ENCODE measurements at regions not wholly inside any gene's neighbourhood (a gene's known extent, or its start where the extent isn't known, plus 50 kb on each side); places are given as distances from the start of the nearest gene placed in this dataset.

GRCh38 chr22:42217752-42218280 lies 52.6 kb downstream of the TCF20 start:
- no peak for TF ChIP-seq CTCF (IDR thresholded peaks at IDR 0.05; ENCODE audit: partially characterized antibody, unreplicated experiment)
- H3K27me3 Mint-ChIP-seq (ENCODE audit: unreplicated experiment), result peaks cover 8% of the 10 kb centered on the region
- peaks cover 3% of the 10 kb centered on the region for H3K36me3 Mint-ChIP-seq (ENCODE audit: unreplicated experiment)
- no peak for DNase-seq
- no peak overlapping the region for H3K27ac Mint-ChIP-seq (ENCODE audit: unreplicated experiment)
- peaks cover 4% of the 10 kb centered on the region for H3K9me3 Mint-ChIP-seq (ENCODE audit: unreplicated experiment)
- peaks cover 34% of the 10 kb centered on the region for H3K4me1 Mint-ChIP-seq (ENCODE audit: low read depth, unreplicated experiment)
- no peak overlapping the region for H3K4me3 Mint-ChIP-seq (ENCODE audit: unreplicated experiment)

- peaks cover 33% of the 10 kb centered on the region for H3K4me1 Mint-ChIP-seq (ENCODE audit: low read depth, unreplicated experiment)
- H3K4me3 Mint-ChIP-seq (ENCODE audit: unreplicated experiment), result no peak overlapping the region
- H3K27ac Mint-ChIP-seq (ENCODE audit: unreplicated experiment), result no peak overlapping the region
- TF ChIP-seq CTCF (IDR thresholded peaks at IDR 0.05; ENCODE audit: partially characterized antibody, unreplicated experiment), result no peak
- H3K36me3 Mint-ChIP-seq (ENCODE audit: unreplicated experiment), result peaks cover 3% of the 10 kb centered on the region
- H3K9me3 Mint-ChIP-seq (ENCODE audit: unreplicated experiment), result peaks cover 4% of the 10 kb centered on the region
- H3K27me3 Mint-ChIP-seq (ENCODE audit: unreplicated experiment), result peaks cover 8% of the 10 kb centered on the region
- DNase-seq, result no peak
Observed at GRCh38 chr22:42217019-42217751, 53.3 kb downstream of the TCF20 start.

- peaks cover 10% of the 10 kb centered on the region for H3K36me3 Mint-ChIP-seq (ENCODE audit: unreplicated experiment)
- peak; percentile 62 for DNase-seq
- peak overlapping the region; percentile 99 for H3K27ac Mint-ChIP-seq (ENCODE audit: unreplicated experiment)
- no peak for TF ChIP-seq CTCF (IDR thresholded peaks at IDR 0.05; ENCODE audit: partially characterized antibody, unreplicated experiment)
- H3K4me3 Mint-ChIP-seq (ENCODE audit: unreplicated experiment), result peak overlapping the region; percentile 35
- peaks cover 2% of the 10 kb centered on the region for H3K9me3 Mint-ChIP-seq (ENCODE audit: unreplicated experiment)
- peaks cover 29% of the 10 kb centered on the region for H3K4me1 Mint-ChIP-seq (ENCODE audit: low read depth, unreplicated experiment)
- peaks cover 12% of the 10 kb centered on the region for H3K27me3 Mint-ChIP-seq (ENCODE audit: unreplicated experiment)
Observed at GRCh38 chr22:42214633-42215415, 55.6 kb downstream of the TCF20 start.

- no peaks in the 10 kb centered on the region for H3K9me3 Mint-ChIP-seq (ENCODE audit: unreplicated experiment)
- peaks cover 10% of the 10 kb centered on the region for H3K36me3 Mint-ChIP-seq (ENCODE audit: unreplicated experiment)
Observed at GRCh38 chr22:42208362-42208761, 62.1 kb downstream of the TCF20 start.

More at GRCh38 chr22:42208362-42208761, 62.1 kb downstream of the TCF20 start:
- Mint-ChIP-seq H3K4me3 (ENCODE audit: unreplicated experiment) (no peak overlapping the region), H3K27ac (ENCODE audit: unreplicated experiment) (no peak overlapping the region), H3K4me1 (ENCODE audit: low read depth, unreplicated experiment) (peaks cover 1% of the 10 kb centered on the region), H3K27me3 (ENCODE audit: unreplicated experiment) (peaks cover 5% of the 10 kb centered on the region)
- no peak for DNase-seq
- no peak for TF ChIP-seq CTCF (IDR thresholded peaks at IDR 0.05; ENCODE audit: partially characterized antibody, unreplicated experiment)

Data from glutamatergic neuron (in vitro differentiated cells).